Naive B cell (primary cell): ENCODE measurements at regions not wholly inside any gene's neighbourhood (a gene's known extent, or its start where the extent isn't known, plus 50 kb on each side); places are given as distances from the start of the nearest gene placed in this dataset.
"Not testable (repeated sequence)": the region's sequence is repeated elsewhere in the genome, so short reads cannot be mapped to it uniquely, and the experiment has no call there.

ENCODE experiments used
- ATAC-seq, 2 donors: fragments of 150-1000 bp; cut with Tn5 transposase; 2 replicates each; pipeline ENCODE4 v1.10.0; 2021; ENCODE audit warnings: low read depth in 2 of 2, mild to moderate bottlenecking in 2 of 2, moderate library complexity in 2 of 2
- DNase-seq: peaks from one replicate; pipeline ENCODE4 v3.0.0; 2022
- H3K27ac Mint-ChIP-seq, 6 donors: one replicate each; pipeline ENCODE4 v1.8.0; 2020 to 2022; ENCODE audit warnings: mild to moderate bottlenecking in 6 of 6, mixed read lengths in 6 of 6, moderate library complexity in 5 of 6, inconsistent platforms in 2 of 6
- H3K27me3 Mint-ChIP-seq, 3 donors: one replicate each; pipeline ENCODE4 v1.8.0; 2021 to 2022; ENCODE audit warnings: mixed read lengths in 3 of 3, mild to moderate bottlenecking in 1 of 3
- H3K36me3 Mint-ChIP-seq, 2 donors: one replicate each; pipeline ENCODE4 v1.8.0; 2020 to 2022; ENCODE audit warnings: mixed read lengths in 2 of 2, inconsistent platforms in 1 of 2, mild to moderate bottlenecking in 1 of 2
- H3K4me1 Mint-ChIP-seq, 3 donors: one replicate each; pipeline ENCODE4 v1.8.0; 2020 to 2022; ENCODE audit warnings: mixed read lengths in 3 of 3, inconsistent platforms in 1 of 3, mild to moderate bottlenecking in 1 of 3, moderate library complexity in 1 of 3
- H3K4me3 Mint-ChIP-seq, 8 donors: one replicate each; pipeline ENCODE4 v1.8.0; 2020 to 2022; ENCODE audit warnings: mild to moderate bottlenecking in 8 of 8, mixed read lengths in 8 of 8, moderate library complexity in 8 of 8, inconsistent platforms in 2 of 8
- H3K9me3 Mint-ChIP-seq, 7 donors: one replicate each; pipeline ENCODE4 v1.8.0; 2020 to 2022; ENCODE audit warnings: mixed read lengths in 7 of 7, mild to moderate bottlenecking in 5 of 7, inconsistent platforms in 2 of 7, moderate library complexity in 1 of 7

- H3K36me3 Mint-ChIP-seq, result no peaks in the 10 kb centered on the region
- peaks cover 12 to 26% (median 16%) of the 10 kb centered on the region in 3 donors for H3K27me3 Mint-ChIP-seq
- peak overlapping the region in 5 of 8 donors; percentile 6 to 67 (median 47) for H3K4me3 Mint-ChIP-seq
These were observed 74.6 kb downstream of the ACTL7B start for GRCh38 chr9:108780942-108781734.

GRCh38 chr9:108779551-108780325 is 76.0 kb downstream of the ACTL7B start:
- DNase-seq (no peak), ATAC-seq (no peak)
- Mint-ChIP-seq H3K27me3 (peaks cover 12 to 26% (median 16%) of the 10 kb centered on the region in 3 donors), H3K4me3 (peak overlapping the region in 1 of 8 donors; percentile 35), H3K27ac (no peak overlapping the region), H3K9me3 (no peaks in the 10 kb centered on the region), H3K4me1 (peaks cover 5 to 30% (median 23%) of the 10 kb centered on the region in 3 donors), H3K36me3 (no peaks in the 10 kb centered on the region)

More at GRCh38 chr9:108780942-108781734, 74.6 kb downstream of the ACTL7B start:
- Mint-ChIP-seq H3K27ac (peak overlapping the region in 2 of 6 donors; percentile 37 to 57), H3K9me3 (no peaks in the 10 kb centered on the region), H3K4me1 (peaks cover 5 to 31% (median 28%) of the 10 kb centered on the region in 3 donors)
- DNase-seq, result no peak
- ATAC-seq, result no peak

- Mint-ChIP-seq H3K27me3 (peaks cover 12 to 26% (median 12%) of the 10 kb centered on the region in 3 donors), H3K9me3 (no peaks in the 10 kb centered on the region), H3K36me3 (no peaks in the 10 kb centered on the region), H3K4me1 (peaks cover 0 to 11% (median 8%) of the 10 kb centered on the region in 3 donors), H3K4me3 (no peak overlapping the region), H3K27ac (peak overlapping the region in 1 of 6 donors; percentile 15)
- ATAC-seq (no peak), DNase-seq (no peak)
These were observed 78.7 kb downstream of the ACTL7B start for GRCh38 chr9:108776920-108777639.

- Mint-ChIP-seq H3K36me3 (no peaks in the 10 kb centered on the region), H3K27me3 (peaks cover 12 to 26% (median 12%) of the 10 kb centered on the region in 3 donors), H3K4me1 (peaks cover 0 to 11% (median 1%) of the 10 kb centered on the region in 3 donors), H3K4me3 (no peak overlapping the region), H3K9me3 (no peaks in the 10 kb centered on the region), H3K27ac (peak overlapping the region in 1 of 6 donors; percentile 90)
- DNase-seq, result no peak
- ATAC-seq, result no peak
These were observed 79.9 kb downstream of the ACTL7B start for GRCh38 chr9:108775901-108776306.

- not testable (repeated sequence) for DNase-seq, H3K4me1 Mint-ChIP-seq, ATAC-seq, H3K36me3 Mint-ChIP-seq, H3K4me3 Mint-ChIP-seq, H3K27ac Mint-ChIP-seq
- Mint-ChIP-seq H3K9me3 (peaks cover 0 to 11% (median 5%) of the 10 kb centered on the region in 7 donors), H3K27me3 (peaks cover 7 to 15% (median 12%) of the 10 kb centered on the region in 3 donors)
These were observed 81.7 kb downstream of the ACTL7B start for GRCh38 chr9:108774088-108774487.

GRCh38 chr9:108772301-108772894 is 83.4 kb downstream of the ACTL7B start:
- no peak overlapping the region for H3K4me3 Mint-ChIP-seq
- peaks cover 0 to 3% of the 10 kb centered on the region in 2 donors for H3K36me3 Mint-ChIP-seq
- H3K27me3 Mint-ChIP-seq, result no peaks in the 10 kb centered on the region
- ATAC-seq (no peak), DNase-seq (no peak)
- no peaks in the 10 kb centered on the region for H3K4me1 Mint-ChIP-seq
- no peak overlapping the region for H3K27ac Mint-ChIP-seq
- H3K9me3 Mint-ChIP-seq, result peaks cover 0 to 11% (median 5%) of the 10 kb centered on the region in 7 donors

GRCh38 chr9:108768744-108769143 is 87.0 kb downstream of the ACTL7B start:
- no peak for ATAC-seq
- H3K9me3 Mint-ChIP-seq, result peaks cover 0 to 11% (median 5%) of the 10 kb centered on the region in 7 donors
- no peak overlapping the region for H3K27ac Mint-ChIP-seq

GRCh38 chr9:108766626-108767161 is 89.1 kb downstream of the ACTL7B start:
- DNase-seq (no peak), ATAC-seq (peak in 1 of 2 donors; percentile 35)
- Mint-ChIP-seq H3K4me1 (peaks cover 11 to 18% (median 15%) of the 10 kb centered on the region in 3 donors), H3K36me3 (peaks cover 0 to 3% of the 10 kb centered on the region in 2 donors), H3K9me3 (peaks cover 0 to 11% (median 5%) of the 10 kb centered on the region in 7 donors), H3K4me3 (peak overlapping the region in 4 of 8 donors; percentile 3 to 76 (median 28)), H3K27me3 (no peaks in the 10 kb centered on the region), H3K27ac (peak overlapping the region in 4 of 6 donors; percentile 12 to 88 (median 37))

More at GRCh38 chr9:108768744-108769143, 87.0 kb downstream of the ACTL7B start:
- DNase-seq, result no peak
- no peak overlapping the region for H3K4me3 Mint-ChIP-seq
- peaks cover 11 to 18% (median 13%) of the 10 kb centered on the region in 3 donors for H3K4me1 Mint-ChIP-seq
- peaks cover 0 to 3% of the 10 kb centered on the region in 2 donors for H3K36me3 Mint-ChIP-seq
- no peaks in the 10 kb centered on the region for H3K27me3 Mint-ChIP-seq

- ATAC-seq (no peak), DNase-seq (no peak)
- peaks cover 11 to 19% (median 15%) of the 10 kb centered on the region in 3 donors for H3K4me1 Mint-ChIP-seq
- no peaks in the 10 kb centered on the region for H3K27me3 Mint-ChIP-seq
- peaks cover 0 to 6% (median 4%) of the 10 kb centered on the region in 7 donors for H3K9me3 Mint-ChIP-seq
- H3K27ac Mint-ChIP-seq, result peak overlapping the region in 3 of 6 donors; percentile 8 to 71 (median 11)
- peaks cover 0 to 3% of the 10 kb centered on the region in 2 donors for H3K36me3 Mint-ChIP-seq
- no peak overlapping the region for H3K4me3 Mint-ChIP-seq
These were observed 90.5 kb downstream of the ACTL7B start for GRCh38 chr9:108765265-108765664.

GRCh38 chr9:108762348-108763055 is 93.3 kb downstream of the ACTL7B start:
- no peak for ATAC-seq
- H3K27ac Mint-ChIP-seq, result peak overlapping the region in 1 of 6 donors; percentile 17

GRCh38 chr9:108761655-108762347 is 94.0 kb downstream of the ACTL7B start:
- no peaks in the 10 kb centered on the region for H3K27me3 Mint-ChIP-seq
- H3K36me3 Mint-ChIP-seq, result peaks cover 0 to 4% of the 10 kb centered on the region in 2 donors
- H3K4me1 Mint-ChIP-seq, result peaks cover 9 to 22% (median 13%) of the 10 kb centered on the region in 3 donors
- DNase-seq (peak; percentile 33), ATAC-seq (peak in 1 of 2 donors; percentile 63)
- no peak overlapping the region for H3K27ac Mint-ChIP-seq
- H3K4me3 Mint-ChIP-seq, result no peak overlapping the region
- H3K9me3 Mint-ChIP-seq, result peaks cover 0 to 3% (median 0%) of the 10 kb centered on the region in 7 donors

More at GRCh38 chr9:108762348-108763055, 93.3 kb downstream of the ACTL7B start:
- no peak overlapping the region for H3K4me3 Mint-ChIP-seq
- H3K36me3 Mint-ChIP-seq, result peaks cover 0 to 4% of the 10 kb centered on the region in 2 donors
- DNase-seq, result no peak
- no peaks in the 10 kb centered on the region for H3K27me3 Mint-ChIP-seq
- peaks cover 11 to 23% (median 15%) of the 10 kb centered on the region in 3 donors for H3K4me1 Mint-ChIP-seq
- H3K9me3 Mint-ChIP-seq, result peaks cover 0 to 3% (median 0%) of the 10 kb centered on the region in 7 donors
